GM18868 (cell line): ENCODE measurements at regions not wholly inside any gene's neighbourhood (a gene's known extent, or its start where the extent isn't known, plus 50 kb on each side); places are given as distances from the start of the nearest gene placed in this dataset.
"Not testable (repeated sequence)": the region's sequence is repeated elsewhere in the genome, so short reads cannot be mapped to it uniquely, and the experiment has no call there.

Experiments
- ATAC-seq: cut with Tn5 transposase; IDR thresholded peaks from one replicate; pipeline ENCODE4 v1.9.1; 2021; ENCODE audit warnings: mild to moderate bottlenecking, moderate library complexity; ENCODE audit not compliant: unreplicated experiment

DNA sequence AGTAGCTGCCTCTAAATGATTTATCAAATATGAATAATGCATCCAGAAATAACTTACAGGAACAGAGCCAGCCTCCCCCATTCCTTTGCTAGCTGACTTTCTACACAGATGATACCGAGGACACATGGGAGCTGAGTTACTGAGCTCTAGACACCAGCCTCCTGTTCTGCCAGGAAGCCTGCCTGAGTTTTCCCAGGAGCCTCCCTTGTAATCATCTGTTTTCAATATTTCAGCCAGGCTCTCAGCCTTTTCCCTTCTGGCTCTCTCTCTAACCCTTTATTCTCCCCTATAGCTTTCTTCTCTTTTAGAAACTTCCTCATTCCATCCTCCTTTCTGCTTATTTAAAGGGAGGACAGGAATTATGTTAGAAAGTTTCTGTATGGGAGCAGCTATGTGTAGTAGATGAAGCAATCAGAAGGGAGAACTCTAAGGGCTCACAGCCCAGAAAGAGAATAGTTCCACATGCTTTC lies 911.6 kb downstream of the TDRD15 start:
- no peak for ATAC-seq

DNA sequence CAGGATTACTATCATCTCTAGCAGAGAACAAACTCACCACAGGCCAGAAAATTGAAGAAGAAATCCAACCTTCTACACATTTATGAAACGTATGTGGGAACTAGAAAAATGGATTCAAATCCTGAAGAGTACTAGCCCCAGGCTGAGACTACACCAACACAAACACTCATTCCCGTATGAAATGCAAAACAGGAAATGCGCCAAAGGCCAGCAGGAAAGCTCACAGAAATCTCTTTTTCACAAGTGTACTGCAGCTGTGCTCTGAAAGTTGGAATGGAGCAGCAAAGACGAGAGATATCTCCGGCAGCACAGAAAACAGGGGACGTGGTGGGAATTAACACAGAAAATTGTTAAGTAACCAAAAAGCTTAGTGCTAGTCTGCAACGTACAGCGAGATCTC lies 913.5 kb downstream of the TDRD15 start:
- no peak for ATAC-seq

DNA sequence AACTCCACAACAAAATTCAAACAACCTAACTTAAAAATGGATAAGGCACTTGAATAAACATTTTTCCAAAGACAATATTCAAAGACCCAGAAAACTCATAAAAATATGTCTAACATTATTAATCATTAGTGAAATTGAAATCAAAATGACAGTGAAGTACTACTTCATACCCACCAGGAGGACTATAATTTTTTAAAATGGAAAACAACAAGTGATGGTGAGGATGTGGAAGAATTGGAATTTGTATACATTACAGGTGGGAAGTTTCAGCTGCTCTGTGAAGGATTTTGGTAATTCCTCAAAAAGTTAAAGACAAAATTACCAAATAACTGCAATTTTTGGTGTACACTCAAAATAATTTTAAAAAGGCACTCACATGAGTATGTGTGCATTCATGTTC lies 920.0 kb downstream of the TDRD15 start:
- ATAC-seq = no peak

DNA sequence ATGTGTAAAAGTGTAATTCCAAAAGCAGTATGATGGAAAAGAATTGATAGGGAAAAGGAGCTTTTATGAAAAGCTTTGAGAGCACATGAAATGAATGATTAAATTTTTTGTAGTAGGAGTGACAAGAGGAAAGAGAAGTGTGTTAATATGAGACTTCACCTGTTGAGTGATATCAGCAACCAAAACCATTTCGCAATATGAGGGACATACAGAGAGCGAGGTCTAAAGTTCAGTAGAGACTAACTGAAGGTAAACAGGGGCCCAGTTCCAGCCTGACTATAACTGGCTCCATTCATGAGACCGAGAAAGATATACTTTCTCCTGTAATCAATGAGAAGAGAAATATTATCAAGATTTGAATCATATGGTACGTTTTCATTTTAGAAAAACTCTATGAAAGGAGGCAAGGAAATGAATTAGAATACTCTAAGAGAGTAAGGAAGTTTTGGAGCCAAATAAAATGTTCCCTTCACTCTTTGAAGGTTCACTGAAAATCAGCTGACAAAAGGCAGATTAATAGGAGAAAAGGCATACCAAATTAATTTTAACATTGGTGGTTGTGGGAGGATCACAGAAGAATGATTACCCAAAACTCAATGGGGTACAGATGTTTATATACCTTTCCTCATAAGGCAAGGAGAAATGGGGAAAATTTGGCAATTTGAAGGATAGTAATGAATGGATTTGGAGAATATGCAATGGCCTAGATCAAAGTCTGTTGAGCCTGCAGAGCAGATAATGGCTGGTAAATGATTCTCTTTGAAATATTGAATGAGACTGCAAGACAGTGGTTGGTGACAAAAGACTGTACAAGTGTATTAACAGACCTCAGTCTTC lies 932.2 kb downstream of the TDRD15 start:
- no peak for ATAC-seq

DNA sequence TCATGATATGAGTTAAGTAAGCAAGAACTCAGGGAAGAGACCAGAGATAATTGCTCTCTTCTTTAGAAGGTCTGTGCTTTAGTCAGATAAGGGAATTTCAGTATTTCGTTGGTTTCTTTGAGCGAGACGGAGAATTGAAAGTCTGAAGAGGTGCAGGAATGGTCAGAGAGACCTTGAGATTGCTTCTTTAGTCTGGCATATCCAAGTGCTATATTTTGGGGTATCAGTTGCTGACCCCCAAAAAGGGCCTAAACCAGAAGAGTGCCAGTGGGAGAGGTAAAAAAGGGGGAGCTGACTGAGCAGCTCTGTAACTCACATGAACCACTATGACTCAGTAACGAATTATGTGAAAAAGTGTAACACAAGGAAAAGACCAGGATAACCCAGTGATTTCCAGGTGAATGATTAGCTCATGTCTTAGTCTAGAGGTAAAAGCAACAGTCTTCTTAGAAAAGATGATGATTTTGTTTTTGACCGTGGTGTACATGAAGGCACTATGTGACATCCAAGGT lies 932.9 kb downstream of the TDRD15 start:
- ATAC-seq = no peak

DNA sequence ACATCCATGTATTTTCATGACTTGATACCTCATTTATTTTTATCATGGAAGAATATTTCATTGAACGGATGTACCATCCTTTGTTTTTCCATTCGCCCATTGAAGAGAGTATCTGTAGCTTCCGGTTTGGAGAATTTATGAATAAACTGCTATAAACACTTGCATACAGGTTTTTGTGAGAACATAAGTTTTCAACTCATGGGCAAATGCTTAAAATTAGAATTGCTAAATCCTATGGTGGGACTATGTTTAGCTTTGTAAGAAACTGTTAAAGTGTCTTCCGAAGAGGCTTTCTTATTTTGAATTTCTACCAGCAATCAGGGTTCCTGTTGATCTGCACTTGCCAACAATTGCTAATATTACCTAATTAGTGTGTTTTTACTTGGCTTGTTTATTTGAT lies 938.9 kb downstream of the TDRD15 start:
- ATAC-seq = no peak

DNA sequence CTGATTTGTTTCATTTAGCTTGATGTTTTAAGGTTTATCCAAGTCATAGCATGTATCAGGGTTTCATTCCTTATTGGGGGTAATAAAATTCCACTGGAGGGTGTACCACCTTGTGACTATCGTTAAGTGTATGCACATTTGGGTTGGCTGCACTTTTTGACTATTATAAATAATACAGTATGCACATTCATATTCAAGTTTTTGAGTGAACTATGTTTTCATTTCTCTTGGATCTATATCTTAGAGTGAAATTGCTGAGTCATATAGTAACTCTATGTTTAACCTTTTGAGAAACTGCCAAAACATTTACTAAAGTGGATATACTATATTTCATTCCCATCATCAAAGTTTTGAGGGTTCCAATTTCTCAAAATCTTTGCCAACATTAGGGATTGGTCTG lies 952.7 kb downstream of the TDRD15 start:
- no peak for ATAC-seq

DNA sequence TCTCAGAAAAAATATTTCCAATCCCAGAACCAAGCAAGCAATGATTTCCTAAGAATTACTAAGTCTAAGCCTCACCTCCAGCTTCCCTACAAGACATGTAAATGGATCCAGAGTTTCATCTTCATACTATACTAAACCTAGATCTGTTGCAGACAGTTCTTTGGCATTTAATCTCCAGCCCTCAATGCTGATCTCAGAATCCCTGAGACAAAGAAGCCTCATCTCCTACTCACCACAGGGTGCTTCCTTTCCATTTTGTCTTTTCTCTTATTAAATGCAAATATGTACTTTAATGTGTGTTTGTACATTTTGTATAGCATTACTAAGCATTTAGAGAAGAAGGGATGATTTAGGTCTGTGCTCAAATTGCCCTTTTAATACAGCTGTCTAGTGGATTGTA lies 954.9 kb downstream of the TDRD15 start:
- no peak for ATAC-seq

DNA sequence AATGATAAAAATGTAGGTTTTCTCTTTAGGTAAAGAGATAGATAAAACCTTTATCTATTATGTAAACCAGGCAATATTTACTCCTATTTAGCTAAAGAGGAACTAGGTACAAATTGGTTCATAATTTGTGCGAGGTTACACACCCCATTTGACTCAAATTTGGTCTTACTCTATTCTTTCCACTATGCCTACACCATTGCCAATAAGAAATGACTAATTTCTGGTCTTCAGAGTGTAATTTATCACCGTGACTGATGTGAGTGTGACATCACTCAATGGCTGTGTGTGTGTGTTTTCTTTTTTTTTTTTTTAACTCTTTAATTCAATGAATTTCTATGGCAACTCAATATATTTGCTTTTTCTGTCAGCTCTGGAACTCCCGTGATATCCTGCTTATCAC lies 955.8 kb downstream of the TDRD15 start:
- ATAC-seq = no peak

DNA sequence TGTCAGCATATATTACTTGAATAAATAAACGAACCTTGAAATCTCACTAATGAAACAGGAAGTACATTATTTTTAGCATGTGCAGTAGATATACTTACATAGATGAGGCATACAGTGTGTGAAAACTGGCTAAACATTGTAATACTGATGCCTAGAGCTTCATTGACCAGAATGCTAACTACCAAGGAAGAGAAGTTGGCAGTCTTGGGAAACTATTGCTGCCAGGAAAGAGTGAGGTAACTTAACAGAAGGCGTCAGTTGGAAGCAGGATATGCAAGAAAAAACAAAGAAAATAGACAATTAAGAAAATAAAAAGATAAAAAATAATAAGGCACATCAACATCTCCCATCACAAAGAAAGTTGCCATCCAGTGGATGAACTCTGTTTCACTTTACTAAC lies 963.0 kb downstream of the TDRD15 start:
- ATAC-seq = no peak

DNA sequence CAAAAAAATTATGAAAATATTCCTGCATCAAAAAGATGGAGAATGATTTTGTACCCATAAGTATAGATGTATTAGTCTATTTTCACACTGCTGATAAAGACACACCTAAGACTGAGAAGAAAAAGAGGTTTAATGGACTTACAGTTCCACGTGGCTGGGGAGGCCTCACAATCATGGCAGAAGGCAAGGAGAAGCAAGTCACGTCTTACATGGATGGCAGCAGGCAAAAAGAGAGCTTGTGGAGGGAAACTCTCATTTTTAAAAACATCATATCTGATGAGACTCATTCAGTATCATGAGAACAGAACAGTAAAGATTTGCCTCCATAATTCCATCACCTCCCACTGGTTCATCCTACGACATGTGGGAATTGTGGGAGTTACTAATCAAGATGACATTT lies 979.8 kb downstream of the TDRD15 start:
- ATAC-seq = not testable (repeated sequence)

DNA sequence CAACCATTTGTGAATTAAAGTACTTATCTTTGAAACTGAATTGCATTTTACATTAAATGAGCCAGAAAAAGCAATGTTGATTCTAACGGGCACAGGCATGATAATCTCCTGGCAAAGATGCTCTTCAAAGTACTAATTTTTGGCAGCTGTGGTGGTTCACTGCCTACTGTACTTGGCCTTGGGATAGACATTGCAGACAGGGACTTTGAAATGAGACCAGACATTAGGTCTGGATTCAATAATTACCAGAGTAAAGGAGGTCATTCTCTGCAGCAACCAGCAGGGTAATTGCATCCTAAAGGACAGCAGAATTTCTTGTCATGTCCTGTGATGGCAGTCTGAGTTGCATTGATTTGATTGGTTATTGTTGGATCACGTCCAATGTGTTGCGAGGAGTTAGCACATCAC lies 986.5 kb downstream of the TDRD15 start:
- ATAC-seq = no peak

DNA sequence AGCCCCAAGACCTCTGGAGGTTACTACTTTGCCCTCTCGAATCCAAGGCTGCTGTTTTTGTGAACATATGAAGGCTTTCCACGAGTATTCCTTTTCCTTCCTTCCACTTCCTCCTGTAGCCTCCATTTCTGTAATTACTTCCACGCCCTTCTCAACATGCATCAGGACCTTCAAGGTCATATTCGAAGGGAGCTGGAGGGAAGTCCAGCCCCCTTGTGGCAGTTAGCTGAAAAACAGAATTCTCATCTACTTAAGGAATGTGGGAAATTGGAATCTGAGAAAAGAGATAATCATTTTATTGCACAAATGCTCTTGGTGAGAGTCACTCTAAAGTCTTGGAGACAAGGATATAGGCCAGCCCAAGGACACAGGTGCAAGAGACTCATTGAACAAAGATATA lies 1000.2 kb downstream of the TDRD15 start:
- no peak for ATAC-seq

DNA sequence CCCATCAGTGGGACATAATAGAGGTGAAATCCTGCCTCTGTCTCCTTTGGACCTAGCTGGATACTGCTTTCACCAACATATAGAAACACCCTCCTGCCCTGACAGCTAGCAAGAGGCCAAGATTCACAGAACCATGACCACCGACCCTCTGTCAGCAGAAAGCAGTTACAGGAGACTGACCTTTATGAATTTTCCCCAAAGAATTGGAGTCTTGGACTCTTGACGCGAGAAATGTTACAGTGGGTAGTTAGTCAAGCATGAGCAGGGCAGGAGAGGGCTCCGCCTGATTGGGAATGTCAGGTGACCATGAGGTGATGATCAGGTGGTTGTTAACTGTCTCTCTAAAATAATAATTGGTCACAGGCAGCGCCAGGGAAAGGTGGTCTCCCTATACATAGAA lies 1002.3 kb downstream of the TDRD15 start:
- ATAC-seq = no peak

DNA sequence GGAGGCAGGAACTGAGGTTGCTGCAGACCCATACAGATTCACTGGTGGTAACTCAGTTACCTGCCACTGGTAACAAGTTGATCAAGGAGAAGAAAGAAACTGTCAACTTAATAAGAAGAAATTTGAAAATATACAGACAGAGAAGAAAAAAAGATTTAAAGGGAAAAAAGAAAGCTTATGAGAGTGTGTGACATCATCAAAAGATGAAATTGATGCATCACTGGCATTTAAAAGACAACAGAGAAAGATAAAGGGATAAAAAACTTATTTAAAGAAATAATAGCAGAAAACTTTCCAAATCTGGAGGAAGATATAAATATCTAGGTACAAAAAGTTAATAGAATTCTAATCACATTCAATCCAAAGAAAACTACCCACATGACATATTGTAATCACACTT lies 1003.2 kb downstream of the TDRD15 start:
- ATAC-seq = no peak

DNA sequence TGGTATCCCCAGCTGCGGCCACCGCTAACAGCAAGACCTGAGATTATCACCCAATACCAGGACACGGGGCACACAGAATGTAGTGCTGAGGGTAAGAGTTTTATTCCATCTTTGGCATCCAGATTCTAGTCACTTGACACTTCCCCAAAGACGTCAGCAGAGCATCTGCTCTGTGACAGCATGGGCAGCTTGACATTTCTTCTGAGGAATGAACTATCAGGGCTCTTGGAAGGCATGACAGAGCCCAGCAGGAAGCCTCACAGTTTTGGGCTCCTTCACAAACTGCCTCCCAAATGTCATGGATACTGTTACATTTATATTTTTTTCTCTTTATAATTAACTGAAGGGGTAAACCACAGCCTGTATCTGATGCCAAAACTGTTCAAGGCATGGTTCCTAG lies 1010.7 kb downstream of the TDRD15 start:
- ATAC-seq = no peak

DNA sequence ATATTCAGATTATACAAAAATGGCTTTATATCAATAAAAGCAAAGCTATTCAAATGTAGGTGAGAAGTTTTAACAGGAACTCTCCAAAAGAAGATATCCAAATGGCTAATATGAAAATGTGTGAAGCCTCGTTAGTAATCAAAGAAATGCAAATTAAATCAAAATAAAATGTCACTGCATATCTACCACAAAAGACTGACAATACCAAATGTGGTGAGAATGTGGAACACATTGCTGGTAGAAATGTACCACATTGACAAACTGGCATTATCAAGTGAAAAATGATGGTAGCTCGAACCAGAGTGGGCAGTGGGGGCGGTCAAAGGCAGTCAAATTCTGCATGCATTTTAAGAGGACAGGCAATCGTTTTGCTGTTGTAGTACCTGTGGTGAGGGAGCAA lies 1012.7 kb downstream of the TDRD15 start:
- no peak for ATAC-seq

DNA sequence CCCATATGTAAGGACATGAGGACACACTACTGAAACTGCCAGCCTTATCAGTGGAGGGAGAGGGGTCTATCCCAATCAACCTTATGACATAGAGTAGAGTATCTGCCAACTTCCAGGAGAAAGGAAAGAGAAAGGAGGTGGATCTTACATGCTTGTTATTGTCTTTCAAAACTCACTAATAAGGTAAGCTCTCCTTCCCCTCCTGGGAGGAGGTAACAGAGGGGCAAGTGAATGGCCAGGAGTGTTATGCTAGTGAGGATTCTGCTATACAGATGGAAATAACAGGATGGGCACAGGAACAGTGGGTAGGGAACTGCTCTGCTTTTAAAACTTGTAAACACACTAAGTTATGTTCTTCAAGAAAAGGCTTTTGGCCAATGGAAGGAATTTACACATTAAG lies 1020.1 kb downstream of the TDRD15 start:
- no peak for ATAC-seq

DNA sequence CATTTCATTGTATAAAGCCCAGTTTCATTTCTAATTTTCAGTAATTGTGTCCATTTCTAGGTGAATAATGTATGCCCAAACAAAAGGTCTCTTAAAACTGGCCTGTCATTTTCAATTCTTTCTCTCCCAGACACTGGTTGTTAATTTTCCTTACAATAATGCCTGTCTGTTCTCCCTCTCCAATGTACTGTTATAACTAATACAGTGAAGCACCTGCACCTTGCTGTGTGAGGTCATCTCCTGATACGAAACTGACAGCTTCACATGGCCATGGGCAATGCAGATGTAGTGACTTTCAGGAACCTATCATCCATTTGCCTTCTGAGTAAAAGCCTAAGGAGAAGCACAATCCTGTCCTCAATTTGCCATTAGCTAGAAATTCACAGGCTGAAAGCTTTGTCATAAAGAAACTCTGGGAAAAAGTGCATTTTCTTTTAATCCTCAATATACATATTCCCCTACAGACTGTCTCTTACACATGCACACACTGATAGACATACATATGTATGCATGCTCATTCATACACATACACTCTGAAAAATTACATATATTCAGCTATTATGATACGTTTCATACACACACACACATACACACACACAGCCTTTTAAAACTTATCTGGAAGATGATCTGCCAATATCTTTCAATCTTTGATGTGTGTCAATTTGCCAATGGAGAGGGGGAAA lies 1030.3 kb downstream of the TDRD15 start:
- ATAC-seq = no peak

DNA sequence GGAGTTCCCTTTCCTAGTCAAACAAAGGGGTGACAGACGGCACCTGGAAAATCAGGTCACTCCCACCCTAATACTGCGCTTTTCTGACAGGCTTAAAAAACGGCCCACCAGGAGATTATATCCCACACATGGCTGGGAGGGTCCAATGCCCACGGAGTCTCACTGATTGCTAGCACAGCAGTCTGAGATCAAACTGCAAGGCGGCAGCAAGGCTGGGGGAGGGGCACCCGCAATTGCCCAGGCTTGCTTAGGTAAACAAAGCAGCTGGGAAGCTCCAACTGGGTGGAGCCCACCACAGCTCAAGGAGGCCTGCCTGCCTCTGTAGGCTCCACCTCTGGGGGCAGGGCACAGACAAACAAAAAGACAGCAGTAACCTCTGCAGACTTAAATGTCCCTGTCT lies 1032.9 kb downstream of the TDRD15 start:
- ATAC-seq = not testable (repeated sequence)

DNA sequence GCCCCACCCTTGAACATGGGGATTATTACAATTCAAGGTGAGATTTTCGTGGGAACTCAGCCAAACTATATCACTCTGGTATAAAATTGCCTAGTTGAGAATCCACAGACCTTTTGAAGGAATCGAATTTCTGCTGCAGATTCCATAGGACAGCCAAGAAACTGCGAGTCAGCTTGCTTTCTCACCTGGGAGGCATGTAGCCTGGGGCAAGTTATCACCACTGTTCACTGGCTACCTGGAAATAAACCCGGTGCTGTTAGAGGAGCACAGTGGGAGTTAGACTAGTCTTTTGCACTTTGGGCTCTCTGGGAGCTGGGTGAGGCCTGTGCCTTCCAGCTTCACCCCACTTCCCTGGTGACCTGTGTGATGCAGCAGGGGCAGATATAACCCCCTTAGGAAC lies 1043.5 kb downstream of the TDRD15 start:
- ATAC-seq = no peak

DNA sequence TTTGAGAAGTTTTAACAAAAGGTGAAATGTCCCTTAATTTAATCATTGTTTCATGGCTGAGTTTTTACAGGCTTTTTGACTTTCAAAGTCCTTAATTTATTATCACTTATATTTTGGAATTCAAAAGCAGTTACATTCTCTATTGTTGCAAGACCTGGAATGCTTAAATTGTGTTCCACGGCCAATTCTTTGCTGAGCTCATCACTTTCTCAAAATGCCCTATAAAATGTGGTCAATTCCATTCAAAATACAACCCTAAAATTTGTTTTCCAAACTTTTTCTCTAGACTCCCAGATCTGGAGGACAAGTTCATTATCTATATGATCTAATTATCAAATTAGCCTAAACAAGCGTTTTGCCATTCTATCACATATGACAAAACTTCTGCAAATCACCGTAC lies 1051.2 kb downstream of the TDRD15 start:
- ATAC-seq = no peak
